ENCODE measurements at regions not wholly inside any gene's neighbourhood (a gene's known extent, or its start where the extent isn't known, plus 50 kb on each side); places are given as distances from the start of the nearest gene placed in this dataset.
"Not testable (repeated sequence)": the region's sequence is repeated elsewhere in the genome, so short reads cannot be mapped to it uniquely, and the experiment has no call there.

DNA sequence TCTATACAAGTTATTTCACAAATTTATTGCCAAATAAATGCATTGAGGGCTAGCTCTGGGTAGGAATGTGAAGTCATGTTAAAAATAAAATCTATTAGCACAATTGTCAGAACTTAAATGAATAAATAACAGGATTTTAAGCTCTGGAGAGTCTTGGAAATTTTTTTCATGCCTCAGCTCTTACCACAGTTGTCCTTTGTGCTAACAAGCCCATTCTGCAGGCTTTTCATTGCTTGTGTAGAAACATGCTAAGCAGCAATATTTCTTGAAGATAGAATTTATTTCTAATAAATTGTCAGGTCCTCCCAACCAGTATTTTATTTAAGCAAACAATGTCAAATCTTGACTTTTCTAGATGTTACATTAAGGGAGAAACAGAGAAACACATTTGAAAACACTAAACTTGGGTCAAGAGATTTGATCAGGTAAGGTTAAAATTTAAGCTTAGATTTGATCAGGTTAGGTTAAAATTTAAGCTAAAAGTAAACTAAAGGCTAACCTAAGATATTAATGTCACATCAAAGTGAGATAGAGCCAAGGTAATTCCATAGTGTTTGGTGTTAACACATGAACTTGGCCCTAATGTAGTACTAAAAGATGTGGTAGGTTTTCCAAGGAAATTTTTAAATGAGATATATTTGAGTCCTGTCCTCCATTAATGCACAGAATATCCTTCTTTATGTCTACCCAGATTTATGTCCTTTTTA lies 179.1 kb upstream of the IL1RAPL1 start:
- no peak for DNase-seq (ENCODE audit: low read depth)

DNA sequence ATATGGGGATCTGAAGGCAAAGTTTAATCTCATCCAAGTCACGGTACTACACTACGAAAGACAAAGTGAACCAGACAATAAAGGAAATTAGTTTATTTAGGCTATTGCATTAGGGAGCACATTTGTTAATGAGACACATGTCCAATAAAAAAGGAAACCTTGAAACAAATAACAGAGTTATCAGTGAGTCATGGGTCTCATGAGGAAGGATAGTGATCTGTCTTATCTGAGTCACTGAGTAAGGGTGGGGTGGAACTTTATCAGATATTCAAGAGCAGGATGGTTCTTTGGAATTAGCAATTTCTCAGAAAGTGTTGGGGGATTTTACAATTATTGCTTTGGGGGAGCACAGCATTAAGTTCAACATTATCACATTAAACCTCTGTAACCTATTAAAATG lies 188.9 kb upstream of the IL1RAPL1 start:
- DNase-seq (ENCODE audit: low read depth), result no peak

DNA sequence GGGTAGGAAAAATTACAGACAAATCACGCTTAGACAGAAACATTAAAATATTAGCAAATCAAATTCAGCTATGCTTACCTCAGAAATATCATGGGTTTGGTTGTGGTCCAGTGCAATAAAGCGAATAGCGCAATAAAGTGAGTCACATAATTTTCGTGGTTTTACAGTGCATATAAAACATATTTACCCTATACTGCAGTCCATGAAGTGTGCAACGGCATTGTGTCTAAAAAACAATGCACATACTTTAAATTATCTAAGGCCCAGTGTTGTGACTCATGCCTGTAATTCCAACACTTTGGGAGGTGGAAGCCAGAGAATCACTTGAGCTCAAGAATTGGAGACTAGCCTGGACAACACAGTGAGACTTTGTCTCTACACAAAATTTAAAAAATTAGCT lies 195.7 kb upstream of the IL1RAPL1 start:
- peak; percentile 4 for DNase-seq (ENCODE audit: low read depth)

DNA sequence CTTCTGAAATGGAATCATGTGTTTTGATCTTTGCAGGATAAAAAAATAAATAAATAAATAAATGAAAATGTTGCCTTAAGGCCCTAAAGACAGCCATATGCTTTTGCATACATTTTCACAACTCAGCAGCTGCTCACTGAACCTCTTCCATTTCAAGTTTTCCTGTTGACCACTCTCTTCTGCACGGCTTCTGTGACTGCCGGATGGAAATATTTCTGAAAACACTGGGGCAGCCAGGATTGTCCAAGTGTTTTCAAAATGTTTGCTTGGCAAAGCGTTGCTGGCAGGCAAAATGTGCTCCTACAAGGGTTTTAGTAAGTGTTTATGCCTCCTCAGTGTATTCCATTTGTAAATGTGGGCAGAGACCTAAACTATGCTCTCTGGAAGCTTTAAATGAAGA lies 208.1 kb upstream of the IL1RAPL1 start:
- DNase-seq (ENCODE audit: low read depth), result no peak

DNA sequence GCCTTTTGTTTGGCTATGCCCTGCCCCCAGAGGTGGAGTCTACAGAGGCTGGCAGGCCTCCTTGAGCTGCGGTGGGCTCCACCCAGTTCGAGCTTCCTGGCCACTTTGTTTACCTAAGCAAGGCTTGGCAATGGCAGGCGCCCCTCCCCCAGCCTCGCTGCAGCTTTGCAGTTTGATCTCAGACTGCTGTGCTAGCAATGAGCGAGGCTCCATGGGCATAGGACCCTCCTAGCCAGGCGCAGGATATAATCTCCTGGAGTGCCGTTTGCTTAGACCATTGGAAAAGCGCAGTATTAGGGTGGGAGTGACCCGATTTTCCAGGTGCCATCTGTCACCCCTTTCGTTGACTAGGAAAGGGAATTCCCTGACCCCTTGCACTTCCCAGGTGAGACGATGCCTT lies 219.6 kb upstream of the IL1RAPL1 start:
- DNase-seq (ENCODE audit: low read depth), result not testable (repeated sequence)

DNA sequence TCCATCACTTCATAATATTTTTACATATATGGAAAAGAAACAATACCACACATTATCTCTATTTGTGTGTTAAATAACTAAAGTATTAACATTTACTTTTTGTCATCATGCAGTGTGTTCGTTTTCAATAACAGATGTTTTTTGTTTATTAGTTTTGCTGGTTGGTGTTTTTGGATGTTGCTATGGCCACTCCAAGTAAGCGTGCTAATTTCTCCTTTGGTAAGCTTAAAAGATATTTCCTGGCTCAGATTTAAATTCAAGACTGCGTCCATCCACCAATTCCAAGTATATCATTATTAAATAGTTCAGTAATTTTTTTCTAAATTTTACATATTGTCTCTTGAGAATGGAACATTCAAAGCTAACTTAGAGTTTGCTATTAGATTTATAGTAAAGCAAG lies 235.4 kb upstream of the IL1RAPL1 start:
- DNase-seq (ENCODE audit: low read depth), result no peak

DNA sequence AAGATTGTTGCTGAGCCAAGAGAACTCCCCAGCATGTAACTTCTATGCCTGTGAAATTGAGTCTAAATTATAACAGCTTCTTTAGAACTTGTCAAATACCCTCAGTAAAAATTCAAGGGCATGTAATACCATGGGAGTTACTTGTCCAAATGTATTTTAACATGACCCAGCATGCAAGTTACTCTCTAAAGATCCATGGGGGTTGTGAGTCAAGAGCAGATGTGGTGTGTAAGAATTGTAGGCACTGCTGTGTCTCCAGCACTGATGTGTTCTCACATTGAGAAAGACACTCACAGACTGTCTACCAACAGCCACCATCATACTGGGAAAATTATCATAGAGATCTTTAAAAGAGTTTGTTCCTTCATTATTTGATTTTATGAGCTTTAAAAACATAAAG lies 237.4 kb upstream of the IL1RAPL1 start:
- DNase-seq (ENCODE audit: low read depth), result no peak

DNA sequence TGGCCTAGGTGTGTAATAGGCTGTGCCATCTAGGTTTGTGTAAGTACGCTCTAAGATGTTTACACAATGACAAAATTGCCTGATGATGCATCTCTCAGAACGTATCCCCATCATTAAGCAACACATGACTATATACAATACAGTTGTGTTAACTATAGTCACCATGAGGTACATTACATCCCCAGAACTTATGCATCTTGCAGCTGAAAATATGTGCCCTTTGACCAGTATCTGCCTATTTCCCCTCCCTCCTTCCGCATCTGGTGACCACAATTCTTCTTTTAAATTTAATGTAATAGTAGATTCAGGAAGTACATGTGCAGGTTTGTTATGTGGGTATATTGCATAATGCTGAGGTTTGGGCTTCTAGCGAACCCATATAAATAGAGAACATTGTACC lies 239.8 kb upstream of the IL1RAPL1 start:
- DNase-seq (ENCODE audit: low read depth), result no peak

DNA sequence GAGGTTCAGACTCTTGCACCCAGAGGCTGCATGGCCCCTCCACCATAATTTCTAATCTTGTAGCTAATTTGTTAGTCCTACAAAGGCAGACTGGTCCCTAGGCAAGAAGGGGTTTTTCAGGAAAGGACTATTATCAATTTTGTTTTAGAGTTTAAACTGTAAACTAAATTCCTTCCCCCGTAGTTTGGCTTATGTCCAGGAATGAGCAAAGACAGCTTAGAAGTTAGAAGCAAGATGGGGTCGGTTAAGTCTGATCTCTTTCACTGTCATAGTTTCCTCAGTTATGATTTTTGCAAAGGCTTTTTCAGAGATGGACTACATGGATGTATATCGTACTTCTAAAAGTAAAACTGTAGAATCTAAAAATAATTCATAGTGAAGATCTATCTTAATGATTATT lies 258.1 kb upstream of the IL1RAPL1 start:
- DNase-seq (ENCODE audit: low read depth), result no peak

DNA sequence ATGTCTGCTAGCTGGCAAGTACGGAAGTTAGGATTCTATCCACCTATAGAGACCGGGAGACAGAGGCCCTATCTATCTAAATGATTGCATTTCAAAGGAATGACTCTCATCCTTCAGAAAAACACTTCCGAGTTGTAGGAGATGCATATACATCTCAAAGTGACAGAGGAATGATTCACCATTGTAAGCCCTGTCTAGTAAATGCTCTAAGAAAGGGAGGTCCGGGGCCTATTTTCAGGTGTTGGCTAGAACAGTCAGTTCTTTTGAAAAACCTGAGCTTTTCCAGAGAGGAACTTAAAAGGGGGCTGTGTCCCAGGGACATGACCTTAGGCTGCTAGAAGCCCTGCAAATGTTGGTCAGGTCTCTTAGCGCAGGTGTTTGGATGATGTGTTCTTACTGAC lies 262.9 kb upstream of the IL1RAPL1 start:
- no peak for DNase-seq (ENCODE audit: low read depth)

DNA sequence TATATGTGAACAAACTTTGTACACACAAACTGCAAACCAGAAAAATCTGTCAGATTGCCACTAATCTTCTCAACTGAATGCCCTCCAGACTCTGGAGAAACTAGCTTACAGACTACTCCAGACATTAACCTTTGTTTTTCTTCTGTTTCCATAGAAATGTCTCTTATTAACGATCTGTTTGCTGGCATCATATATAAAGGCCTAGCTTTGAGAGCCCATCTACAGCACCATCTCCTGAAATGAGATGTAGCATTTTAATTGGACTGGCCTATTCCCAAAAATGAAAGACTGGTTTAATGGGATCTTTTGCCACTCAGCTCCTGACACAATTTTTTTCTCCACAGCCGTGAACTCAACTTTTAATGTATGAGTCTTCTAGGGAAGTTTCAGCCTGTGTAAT lies 266.0 kb upstream of the IL1RAPL1 start:
- DNase-seq (ENCODE audit: low read depth), result no peak

DNA sequence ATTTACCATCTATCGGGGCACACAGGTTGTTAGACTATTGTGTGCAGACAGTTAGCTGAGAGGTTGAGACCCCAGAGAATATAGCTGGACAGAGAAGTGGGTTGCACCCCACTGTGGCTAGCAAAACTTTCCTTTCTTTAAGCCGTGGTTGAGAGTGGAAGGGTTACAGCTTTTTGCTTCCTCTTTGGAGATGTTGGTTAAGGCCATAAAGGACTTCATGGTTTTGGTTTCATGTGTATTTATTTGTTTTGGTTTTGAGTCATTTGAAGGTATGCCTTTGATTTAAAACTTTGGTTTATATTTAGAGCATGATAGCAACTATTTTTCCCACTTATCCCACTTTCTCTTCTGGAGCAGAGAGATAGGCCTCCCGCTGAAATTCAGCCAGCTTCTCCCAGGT lies 274.3 kb upstream of the IL1RAPL1 start:
- no peak for DNase-seq (ENCODE audit: low read depth)

DNA sequence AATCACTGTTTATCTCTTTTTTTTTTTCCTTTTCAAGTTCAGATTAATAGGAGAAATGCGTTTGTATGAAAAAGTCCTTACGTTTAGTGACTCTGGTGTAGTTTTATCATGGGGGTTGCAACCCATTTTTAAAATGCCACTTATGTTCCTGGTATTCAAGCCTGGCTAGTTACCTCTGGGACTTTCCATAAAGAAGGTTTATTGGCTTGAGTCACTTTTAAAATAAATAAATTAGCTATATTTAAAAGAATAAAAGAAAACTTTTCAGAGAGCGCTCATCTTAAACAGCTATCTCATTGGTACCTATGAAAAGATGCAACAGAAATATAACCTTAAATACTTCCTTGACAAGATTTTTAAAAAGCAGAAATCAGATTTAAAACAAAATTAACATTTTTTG lies 275.0 kb upstream of the IL1RAPL1 start:
- no peak for DNase-seq (ENCODE audit: low read depth)

DNA sequence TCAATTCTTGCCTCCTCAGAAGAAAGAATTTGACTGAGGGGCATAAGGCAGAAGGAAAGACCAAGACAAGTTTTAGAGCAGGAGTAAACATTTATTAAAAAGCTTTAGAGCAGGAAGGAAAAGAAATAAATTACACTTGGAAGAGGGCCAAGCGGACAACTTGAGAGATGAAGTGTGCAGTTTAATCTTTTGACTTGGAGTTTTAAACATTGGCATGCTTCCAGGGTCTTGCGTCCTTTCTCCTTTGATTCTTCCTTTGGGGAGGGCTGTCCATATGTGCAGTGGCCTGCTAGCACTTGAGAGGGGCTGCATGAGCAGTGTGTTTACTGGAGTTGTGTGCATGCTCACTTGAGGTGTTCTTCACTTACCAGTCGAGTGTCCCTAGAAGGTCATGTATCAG lies 275.8 kb upstream of the IL1RAPL1 start:
- DNase-seq (ENCODE audit: low read depth), result no peak

DNA sequence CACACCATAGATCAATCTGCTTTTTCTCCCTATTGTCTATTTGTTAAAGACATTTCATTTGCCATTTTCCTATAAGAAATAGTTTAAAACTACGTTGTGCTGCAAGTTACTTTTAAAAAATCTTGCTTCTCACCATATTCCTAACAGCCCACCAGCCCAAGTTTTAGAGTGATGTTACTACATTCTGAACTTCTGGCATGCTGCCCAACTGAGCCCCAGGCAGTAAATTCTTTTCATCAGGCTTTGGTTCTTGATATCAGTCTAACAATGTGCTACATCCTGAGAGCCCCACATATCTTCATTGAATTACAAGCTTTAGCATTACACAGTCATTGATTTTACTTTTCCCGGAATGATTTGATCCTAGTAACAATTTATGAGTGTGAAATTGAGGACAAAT lies 283.8 kb upstream of the IL1RAPL1 start:
- DNase-seq (ENCODE audit: low read depth), result no peak

DNA sequence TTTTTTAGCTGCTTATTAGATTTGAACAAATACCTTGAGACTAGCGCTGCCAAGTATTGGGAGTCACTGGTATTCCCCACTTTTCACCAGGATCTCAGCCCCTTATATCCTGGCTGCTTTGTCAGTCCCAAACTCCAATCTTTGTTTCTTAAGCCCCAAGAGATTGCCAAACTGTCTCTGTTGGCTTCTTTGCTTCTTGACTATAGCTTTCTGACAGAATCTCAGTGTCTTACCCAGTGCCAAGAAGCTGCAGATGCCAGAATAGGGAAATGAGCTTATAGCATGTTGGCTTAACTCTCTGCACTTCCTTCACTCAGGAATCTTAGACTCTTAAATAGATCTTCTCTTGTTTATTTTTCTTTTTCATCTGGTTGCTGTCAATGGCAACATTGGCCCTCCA lies 297.5 kb upstream of the DCAF8L1 start:
- DNase-seq (ENCODE audit: low read depth), result no peak

DNA sequence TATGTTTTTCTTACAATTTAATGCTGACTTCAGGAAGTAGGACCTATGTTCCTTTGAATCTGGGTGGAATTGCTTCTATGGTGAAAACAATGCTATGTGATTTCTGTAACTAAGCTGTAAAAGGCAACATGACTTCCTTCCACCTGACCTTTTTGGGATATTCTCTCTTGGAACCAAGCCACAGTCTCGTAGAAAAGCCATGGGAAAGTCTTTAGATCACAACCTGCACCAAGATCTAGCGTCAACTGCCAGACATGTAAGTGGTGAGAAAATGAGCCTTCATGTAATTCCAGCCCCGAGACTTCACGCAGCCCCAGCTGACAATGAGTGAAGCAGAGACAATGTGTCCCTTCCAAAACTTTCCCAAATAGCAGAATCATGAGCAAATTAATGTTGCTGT lies 297.0 kb upstream of the DCAF8L1 start:
- DNase-seq (ENCODE audit: low read depth), result no peak

DNA sequence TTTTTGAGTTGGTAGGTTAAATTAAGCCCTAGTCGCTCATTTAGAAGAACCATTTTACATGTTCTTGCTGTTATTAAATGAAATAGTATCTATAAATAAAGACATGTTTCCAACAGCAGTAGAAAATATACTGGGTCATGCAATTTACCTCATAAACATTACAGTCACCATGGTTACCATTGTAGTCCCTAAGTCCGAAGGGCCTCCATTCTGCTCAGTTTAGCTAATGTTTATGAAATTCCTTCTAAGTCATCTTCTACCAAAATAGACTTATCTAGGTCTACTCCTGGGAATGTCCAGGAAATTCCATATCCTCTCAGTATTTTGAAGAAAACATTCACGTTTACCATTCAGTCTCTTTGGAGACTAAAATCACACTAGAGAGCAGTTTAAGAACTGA lies 292.5 kb upstream of the DCAF8L1 start:
- DNase-seq (ENCODE audit: low read depth), result no peak

DNA sequence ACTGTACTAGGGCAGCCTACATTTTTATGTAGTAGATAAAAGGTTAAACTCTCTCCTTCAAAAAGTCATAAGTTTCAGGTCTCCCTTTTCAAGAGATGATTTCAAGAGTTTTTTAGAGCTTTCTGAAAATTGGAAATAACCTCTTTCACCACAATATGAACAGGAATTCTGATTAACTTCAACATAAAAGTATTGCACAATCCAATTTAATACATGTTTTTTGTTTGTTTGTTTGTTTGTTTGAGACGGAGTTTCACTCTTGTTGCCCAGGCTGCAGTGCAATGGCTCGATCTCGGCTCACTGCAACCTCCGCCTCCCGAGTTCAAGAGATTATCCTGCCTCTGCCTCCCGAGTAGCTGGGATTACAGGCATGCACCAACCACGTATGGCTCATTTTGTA lies 265.4 kb upstream of the DCAF8L1 start:
- DNase-seq (ENCODE audit: low read depth), result no peak

DNA sequence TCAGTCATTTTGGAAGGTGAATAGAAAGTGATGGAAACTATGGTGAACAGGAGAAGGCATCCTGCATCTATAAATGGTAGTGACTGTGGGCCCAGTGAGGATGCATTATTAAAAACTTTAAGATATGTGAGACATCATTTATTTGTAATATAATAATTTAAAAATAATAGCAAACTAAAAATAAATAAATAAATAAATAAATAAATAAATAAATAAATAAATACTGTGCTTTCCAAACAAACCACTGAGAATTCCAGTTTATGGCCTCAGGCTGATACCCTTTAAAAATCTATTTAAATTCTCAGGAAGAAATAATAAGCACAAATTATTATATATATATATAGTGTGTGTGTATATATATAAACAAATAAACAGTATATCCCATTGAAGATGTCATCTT lies 248.0 kb upstream of the DCAF8L1 start:
- no peak for DNase-seq (ENCODE audit: low read depth)

DNA sequence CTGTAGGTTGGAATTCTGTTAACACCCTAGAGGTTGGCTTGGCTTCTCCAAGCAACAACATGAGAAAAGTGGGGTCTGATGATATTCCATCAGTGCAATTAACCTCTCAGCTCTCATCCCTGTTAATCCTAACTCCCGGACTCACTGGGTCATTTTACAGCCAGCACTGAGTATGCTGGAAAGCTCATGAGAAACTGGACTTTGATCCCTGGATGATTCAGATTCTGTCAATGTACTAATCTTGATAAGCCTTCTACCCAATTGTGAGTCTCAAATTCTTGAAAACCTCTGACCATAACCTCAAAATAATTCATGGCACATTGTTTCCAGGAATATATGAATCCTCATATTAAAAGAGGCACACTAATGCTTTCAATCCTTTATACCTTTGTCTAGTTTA lies 244.3 kb upstream of the DCAF8L1 start:
- DNase-seq (ENCODE audit: low read depth), result no peak

DNA sequence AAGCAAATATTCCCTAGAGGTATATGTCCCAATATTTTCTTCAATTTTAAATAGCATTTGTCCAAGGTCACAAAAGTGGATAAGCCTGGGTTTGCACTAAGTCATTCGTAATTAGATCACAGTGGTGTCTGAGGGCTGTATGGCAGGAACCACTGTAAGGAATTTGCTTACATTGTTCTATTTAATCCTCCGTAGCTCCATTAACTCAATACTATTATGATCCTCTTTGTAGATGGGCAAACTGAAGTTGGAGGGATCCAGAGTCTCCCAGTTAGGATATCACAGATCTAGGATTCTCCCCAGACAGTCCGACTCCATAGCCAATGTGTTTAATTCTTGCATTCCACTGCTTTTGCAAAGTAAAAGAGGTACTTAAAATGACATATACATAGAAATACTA lies 242.7 kb upstream of the DCAF8L1 start:
- DNase-seq (ENCODE audit: low read depth), result no peak

DNA sequence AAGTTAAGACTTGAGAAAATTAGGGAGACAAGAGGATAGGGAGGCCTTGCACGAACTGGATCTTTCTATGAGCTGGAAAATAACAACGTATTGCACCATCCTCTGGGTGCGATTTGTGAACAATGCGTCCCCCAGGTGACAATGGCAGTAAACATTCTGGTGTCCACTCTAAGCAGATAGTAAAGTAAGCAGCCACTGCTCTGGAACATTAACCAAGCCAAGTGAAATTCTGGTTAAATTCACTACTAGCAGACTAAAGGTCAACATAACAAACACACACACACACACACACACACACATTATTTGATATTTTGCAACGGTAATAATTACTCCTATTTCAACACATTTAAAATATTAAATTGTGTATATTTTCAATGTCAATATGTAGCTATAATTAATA lies 242.2 kb upstream of the DCAF8L1 start:
- no peak for DNase-seq (ENCODE audit: low read depth)

DNA sequence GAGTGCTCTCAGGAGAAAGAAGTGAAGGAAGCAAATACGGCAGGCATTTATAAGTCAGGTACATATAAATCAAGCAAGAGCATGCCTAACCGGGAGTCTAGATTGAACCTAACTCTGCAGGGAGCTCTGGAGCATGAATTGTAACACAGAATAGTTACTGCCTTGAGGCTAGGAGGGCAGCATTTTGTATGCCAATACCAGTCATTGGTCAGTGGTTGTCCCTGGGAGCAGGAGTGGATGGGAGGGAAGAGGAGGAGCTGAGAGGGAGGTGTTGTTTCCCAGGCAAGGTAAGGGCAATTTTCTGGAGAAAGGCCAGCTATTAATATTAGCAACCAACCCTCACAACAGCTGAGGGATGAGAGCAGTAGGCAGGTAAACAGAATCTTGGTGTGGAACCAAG lies 224.7 kb upstream of the DCAF8L1 start:
- no peak for DNase-seq (ENCODE audit: low read depth)

DNA sequence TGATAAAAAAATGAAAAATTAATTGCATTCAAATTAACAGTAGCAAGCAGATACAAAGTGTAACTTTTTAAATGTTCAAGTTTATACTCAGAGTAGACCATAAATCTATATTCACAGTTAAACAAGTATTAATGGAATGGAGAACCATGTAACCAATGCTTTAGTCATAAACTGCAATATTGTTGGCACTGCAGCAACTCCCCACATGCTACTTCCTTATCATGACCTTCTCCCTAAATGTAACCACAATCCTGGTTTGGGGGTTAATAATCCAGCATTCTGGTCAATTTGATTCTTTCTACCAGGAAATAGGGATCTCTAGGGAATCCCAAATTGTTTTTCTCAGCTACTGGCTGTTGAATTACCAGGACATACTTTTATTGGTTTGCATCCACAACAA lies 223.9 kb upstream of the DCAF8L1 start:
- DNase-seq (ENCODE audit: low read depth), result no peak

All from non-pigmented ciliary epithelial cell (primary cell).